HG03442 (cell line): ENCODE measurements at regions not wholly inside any gene's neighbourhood (a gene's known extent, or its start where the extent isn't known, plus 50 kb on each side); places are given as distances from the start of the nearest gene placed in this dataset.
A peak's percentile ranks its signal among the peaks of the same experiment; 100 is the strongest.
"Not testable (repeated sequence)": the region's sequence is repeated elsewhere in the genome, so short reads cannot be mapped to it uniquely, and the experiment has no call there.

Experiments used
- ATAC-seq: cut with Tn5 transposase; IDR thresholded peaks from one replicate; pipeline ENCODE4 v1.9.1; 2021; ENCODE audit warnings: mild to moderate bottlenecking, moderate library complexity; ENCODE audit not compliant: unreplicated experiment

DNA sequence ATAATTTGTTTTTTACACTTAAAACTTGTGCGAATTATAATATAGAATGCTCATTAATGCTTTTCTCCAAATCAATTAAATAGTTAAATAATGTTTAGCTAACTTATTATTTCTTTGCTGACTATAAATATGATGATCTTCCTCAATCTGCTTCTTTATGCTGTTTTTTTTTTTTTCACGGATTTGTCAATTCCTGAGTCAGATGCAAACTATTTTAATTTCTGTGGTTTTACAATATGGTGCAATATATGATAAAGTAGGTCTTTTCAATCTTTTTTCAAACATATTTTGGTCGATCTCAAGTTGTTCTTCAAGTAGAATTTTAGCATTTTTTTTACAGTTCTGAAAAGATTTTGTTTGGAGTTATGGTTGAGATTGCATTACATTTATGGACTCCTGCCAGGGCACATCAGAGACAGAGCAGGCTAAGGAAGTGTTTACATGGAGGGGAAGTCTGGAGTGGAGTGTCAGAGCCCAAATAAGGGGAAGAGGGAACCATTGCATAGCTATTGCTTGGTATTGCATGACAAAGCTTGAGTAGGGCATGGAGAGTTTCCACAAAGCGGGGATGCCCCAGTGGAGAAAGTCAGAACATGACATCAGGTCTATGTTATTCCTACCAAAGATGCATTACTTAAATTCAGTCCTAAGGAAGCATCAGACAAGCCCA lies 204.4 kb downstream of the OTUD1 start:
- ATAC-seq: no peak

DNA sequence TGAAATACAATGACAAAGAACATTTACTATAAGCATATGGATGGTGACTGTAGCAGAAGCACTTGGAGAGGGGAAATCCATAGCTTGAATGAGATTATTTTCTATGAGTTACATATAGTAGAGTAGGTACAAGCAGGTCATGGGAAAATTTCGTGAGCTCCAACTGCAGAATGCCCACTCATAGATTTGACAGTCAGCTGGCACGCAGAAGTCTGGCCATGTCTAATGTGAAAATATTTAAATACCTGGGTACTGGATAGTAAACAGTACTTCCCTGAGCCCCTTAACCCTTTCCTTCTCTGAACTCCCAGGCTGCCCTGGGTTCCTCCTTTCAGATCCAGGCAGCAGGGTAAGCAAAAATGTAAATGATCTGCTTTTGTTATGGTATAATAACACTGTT lies 209.7 kb downstream of the OTUD1 start:
- ATAC-seq: no peak

DNA sequence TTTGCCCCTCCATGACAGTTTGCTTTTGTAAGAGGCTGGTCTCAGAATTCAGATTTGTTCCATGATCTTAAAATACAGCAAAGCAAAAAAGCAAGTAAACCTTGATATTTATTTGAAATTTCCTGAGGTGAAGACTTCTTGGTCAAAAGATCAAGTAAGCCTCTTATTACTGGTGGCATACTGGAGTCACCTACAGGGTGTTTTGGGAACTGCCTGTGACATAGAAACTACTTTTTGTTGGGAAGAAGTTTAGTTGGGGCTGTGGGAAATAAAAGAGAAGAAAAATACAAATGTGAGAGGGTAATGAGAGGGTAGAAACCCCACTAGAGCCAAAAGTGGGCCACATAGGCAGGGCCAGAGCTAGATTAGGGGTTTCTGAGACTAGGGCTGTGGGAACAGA lies 217.9 kb downstream of the OTUD1 start:
- no peak for ATAC-seq

DNA sequence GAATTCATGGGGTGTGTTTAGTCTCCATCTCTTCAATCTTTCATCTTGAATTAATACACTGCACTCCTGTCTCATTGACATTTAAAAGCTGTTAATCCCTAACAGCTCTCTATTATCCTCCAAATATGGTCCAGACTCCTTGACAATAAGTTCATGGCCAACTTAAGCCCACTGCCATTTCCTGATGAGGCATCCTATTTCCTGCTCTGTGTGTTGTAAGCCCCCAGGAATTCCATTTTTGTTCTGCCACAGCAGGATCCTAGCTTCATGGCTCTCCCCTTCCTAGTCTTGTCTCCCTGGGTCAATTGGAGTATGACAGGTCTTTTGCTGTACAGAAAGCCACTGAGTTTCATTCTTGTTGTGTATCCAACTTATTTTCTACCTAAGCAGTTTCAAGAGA lies 218.8 kb downstream of the OTUD1 start:
- ATAC-seq: no peak

DNA sequence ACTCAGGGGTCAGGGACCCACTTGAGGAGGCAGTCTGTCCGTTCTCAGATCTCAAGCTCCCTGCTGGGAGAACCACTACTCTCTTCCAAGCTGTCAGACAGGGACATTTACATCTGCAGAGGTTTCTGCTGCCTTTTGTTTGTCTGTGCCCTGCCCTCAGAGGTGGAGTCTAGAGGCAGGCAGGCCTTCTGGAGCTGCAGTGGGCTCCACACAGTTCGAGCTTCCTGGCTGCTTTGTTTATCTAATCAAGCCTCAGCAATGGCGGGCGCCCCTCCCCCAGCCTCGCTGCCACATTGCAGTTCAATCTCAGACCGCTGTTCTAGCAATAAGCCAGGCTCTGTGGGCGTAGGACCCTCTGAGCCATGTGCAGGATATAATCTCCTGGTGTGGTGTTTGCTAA lies 233.0 kb downstream of the OTUD1 start:
- ATAC-seq: not testable (repeated sequence)

DNA sequence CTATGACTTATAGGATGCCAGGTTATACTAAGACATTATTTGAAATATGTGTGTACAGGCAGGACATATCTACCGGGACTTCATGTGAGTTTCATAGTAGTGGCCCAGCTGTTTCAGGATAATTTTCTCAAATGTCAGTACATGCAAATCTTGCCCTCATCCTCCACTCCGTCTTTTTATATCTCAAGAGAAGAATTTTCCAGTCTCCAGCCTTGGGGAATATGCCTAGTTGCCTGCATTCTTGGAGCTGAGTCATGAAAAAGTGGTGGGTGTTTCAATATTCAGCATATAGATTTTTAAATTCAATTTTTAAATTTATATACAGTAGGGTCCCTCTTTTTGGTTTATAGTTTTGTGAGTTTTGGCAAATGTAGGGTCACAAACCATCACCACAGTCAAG lies 236.7 kb downstream of the OTUD1 start:
- no peak for ATAC-seq

DNA sequence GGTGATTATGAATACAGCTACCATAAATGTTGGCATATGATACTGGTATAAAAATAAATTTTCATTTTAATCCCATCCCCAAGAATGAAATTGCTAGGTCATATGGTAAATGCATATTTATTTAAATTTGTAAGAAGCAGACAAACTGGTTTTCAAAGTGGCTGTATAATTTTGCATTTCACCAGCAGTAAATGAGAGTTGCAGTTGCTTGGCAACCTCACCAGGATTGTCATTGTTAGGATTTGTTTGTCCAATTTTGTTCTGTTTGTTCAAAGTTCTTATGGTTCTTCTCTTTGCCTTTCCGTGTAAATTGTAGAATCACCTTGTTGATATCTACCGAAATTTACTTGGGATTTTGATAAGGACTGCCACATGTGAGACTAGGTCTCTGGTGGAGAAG lies 237.4 kb downstream of the OTUD1 start:
- no peak for ATAC-seq

DNA sequence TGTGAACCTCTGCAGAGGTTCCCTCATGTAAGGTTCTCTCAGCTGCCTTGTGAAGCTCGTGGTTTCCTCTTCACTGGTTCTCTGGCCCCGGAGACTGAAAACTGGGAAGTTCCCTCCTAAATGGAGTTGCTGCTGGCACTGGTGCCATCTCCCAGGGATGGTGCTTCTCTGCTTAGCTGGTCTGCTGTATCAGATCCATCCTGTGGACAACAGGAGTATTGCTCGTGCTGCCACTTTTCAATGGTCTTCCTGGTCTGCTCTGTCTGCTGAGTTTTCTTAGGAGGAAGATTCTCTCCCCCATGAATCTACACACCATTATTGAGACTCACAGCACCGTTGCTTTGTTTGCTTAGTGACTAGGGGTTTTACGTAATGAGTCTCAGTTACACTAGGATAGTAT lies 247.8 kb downstream of the OTUD1 start:
- ATAC-seq: no peak

DNA sequence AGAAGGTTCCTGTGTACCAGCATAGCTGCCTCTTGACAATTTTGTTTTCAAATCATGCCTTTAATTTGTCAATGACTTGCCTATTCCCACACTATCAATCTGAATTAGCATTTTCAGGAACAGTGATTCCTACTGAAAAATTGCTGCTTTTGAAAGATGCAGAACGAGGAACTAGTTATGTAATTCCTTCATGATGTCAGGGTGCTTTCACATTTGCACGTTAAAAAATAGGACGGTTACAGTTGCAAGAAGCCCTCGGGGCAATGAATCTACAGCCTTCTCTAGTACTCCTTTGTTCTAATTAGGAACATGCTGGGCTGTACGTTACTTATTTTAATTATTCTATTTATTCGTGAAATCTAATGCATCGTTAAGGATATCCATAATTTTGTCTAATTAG lies 253.9 kb downstream of the OTUD1 start:
- ATAC-seq: no peak

DNA sequence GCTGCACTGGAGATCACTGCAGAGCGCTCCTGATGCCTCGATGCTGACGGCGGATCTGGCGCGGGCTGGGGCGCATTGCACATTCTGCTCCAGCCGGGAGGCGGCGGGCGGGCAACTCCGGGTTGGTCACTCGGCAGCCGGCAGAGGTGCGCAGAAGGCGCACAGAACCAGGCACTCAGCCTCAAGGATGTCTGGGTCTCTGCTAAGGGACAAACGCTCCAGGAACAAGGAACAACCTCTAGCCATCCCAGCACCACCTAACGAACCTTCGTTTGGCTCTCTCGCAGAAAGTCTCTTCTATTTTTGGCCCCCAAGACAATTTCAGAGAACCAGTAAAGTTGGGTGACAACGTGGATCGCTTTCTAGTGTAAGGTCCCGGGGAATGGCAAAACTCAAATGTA lies 254.6 kb downstream of the OTUD1 start:
- no peak for ATAC-seq

DNA sequence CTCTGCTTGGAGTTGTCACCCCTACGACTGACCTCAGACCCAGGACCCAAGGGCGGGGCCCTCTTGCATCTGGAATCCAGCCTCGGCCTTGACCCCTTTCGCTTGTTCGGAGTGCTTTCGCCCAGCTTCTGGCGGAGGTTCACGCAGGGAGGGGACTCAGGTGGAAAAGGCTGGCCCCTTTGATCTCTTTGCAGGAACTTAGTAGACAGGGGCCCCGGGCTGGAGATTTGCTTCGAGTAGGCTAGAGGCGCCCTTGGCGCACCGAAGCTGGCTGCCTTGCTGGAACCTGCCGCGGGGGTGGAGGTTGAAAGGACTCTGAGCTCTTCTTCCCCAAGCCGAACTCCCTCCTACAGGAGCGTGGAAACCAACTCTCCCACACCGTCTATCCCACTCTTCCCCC lies 255.1 kb downstream of the OTUD1 start:
- no peak for ATAC-seq

DNA sequence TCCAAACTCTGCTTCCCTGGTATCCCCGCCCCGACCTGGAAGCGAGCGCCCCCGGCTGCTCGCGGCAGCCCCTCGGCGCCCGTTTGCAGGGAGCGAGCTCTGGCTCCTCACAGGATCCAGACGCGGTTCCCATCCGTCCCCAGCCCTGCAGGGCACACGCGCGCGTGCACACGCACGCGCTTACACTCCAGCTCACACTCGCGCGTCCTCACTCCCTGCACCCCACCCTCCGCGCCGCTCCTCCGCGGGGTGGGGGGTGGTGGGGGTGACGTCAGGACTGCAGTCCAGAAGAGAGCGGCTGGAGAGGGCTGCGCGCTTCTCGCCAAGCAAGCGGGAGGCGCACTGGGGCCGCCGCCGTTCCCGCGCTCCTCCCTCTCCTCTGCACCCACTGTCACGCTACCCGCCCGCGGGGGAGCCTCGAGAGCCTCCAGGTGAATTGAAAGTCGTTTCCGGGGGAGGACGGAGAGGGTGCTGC lies 255.6 kb downstream of the OTUD1 start:
- ATAC-seq: no peak

DNA sequence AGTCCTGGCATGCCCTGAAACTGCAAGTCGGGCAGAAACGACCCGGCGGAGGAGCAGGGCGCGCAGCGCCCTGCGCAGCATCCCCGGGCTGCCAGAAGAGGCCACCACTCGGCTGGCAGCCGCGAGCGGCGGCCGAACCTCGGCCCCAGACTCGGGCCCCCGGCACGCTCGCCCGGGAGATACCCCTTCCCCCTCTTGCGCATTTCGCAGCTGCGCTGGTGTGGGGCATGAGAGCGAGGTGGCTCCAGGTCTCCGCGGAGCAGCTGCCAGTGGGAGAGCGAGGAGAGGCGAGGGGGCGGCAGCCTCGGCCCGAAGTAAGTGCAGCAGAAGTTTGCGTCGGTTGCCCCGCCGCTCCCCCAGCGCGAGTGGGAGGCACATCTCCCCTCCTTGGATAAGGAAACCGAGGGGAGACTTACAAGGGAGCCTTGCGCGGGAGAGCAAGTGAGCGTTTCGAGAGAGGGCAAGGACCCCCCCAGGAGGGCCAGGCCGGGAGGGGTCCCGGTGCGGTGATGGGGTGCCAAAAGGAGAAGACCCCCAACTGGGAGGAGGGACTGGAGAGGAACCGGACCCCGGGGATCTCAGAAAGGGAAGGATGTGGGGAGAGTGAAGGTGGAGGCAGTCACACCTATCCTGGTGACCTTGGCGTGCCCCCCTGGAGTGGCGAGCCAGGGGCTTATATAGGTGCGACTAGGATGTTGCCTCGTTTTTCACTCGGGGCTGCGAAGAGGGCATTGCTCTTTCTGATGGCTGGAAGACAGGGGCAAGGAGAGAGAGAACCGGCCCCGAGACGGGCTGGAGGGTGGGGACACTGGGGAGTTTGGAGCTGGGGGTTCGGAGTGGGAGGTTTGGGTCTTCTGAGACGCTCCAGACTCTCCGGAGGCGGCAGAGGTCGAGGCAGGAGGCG lies 256.3 kb downstream of the OTUD1 start:
- ATAC-seq: no peak

DNA sequence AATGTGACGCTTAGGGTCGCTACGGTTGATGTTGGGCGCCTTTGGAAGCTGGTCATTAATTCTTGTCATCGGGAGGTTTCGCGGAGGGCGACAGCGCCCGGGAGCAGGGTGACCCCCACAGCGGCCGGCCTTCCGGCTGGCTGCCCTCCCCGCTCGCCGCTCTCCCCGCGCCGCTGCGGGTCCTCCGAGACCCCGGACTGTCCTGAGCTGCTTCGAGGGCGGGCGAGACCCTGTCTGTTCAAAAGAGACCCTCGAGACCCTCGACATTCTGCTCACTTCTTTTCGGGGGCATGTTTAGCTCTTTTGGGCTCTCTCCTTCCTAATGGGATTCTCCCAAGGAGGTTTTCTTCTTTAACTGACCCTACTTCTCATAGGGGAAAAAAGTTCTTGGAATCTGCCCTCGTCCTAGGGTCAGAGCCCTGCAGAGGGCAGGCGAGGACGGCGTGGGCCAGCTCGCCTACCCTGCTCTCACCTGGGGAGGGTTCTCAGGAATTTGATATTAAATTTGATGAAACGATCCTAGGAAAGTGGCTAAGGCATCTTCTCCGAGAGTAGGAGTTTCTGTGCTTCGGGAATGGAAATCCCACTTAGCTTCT lies 257.0 kb downstream of the OTUD1 start:
- ATAC-seq: no peak

DNA sequence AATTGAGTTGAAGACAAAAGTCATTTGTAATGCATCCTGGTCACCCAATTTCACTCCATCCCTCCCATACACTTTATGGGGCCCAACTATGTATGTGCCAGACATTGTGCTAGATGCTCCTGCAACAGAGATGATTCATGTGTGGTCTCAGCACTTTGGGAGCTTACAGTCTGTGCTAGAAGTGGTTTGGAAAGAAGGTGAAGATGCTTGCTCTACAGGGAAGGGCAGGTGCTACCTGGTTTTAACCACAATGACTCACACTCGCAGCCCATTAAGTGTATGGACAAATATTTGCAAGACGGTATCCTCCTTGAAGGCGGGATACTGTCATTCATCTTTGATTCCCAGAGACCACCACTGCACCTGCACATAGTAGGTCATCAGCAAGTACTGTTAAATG lies 257.6 kb downstream of the OTUD1 start:
- ATAC-seq: no peak

DNA sequence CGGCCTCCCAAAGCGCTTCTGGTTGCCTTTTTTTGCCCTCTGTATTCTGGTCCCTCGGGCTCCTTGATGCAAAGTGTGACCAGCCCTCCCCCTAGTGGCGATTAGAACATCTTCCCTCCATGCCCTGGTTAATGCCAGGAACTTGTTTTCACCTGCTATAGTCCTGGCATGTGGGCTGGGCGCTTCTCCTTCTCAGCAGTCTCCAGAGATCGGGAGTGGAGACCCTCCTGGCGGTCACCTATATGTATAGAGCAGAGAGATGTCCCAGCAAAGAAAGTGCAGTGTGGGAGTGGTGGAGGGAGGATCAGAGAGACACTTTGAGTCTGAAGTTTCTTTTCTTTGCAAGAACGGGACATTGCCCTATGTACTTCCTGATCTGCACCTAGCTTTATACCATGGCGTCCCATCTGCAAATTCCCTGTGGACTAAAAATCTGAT lies 264.1 kb downstream of the OTUD1 start:
- ATAC-seq: peak; percentile 98

DNA sequence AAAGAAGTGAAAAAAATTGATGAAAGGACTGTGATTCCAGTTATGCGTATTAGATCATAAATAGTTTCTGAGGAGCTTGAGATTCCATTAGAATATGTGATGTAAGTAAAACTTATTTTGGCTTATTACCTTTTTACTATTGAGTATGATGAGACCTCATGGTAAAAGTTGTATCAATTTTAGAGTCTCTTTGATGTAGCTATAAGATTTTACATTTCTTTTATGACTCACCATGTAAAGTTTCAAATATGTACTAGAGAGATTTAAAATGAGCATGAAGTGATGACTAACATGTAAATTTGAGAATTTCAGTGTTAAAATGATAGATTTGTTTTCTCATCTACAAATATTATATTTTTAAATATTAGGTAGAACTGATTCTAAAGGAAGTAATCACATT lies 276.5 kb downstream of the OTUD1 start:
- no peak for ATAC-seq

DNA sequence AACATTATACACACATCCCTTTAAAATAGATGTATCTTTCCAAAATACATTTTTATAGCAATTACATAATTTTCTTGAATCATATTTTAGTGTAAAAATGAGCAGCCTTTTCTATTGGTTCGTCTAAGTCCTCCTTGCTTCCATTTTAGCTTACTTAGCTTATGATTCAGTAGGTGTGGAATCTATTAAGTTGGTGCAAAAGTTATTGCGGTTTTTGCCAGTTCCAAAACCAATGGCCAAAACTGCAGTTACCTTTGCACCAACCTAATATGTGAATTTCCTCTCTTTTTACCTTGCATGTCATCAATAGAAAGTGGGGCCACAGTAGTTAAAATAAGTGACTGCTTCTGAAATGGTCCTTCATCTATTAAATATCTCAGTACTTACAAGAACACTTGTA lies 279.0 kb downstream of the OTUD1 start:
- ATAC-seq: no peak

DNA sequence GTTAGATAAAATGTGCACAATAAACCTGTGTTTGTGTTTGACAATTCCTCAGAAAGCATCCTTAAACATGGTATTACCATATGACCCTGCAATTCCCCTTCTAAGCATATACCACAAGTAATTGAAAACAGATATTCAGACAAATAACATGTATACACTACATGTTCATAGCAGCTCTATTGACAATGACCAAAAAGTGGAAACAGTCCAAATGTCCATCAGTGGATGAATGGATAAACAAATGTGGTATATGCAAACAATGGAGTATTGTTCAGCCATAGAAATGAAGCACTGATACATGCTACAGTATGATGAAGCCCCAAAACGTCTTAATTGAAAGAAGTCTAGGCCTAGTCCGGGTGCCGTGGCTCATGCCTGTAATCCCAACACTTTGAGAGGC lies 280.1 kb downstream of the OTUD1 start:
- no peak for ATAC-seq

DNA sequence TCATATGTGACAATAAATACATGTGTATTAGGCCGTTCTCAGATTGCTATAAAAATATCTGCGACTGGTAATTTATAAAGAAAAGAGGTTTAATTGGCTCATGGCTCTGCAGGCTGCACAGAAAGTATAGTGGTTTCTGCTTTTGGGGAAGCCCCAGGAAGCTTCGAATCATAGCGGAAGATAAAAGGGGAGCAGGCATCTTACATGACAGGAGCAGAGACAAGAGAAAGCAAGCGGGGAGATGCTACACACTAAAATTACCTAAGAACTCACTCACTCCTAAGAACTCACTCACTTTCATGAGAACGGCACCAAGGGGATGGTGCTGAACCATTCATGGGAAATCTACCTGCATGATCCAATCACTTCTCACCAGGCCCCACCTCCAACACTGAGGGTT lies 284.9 kb downstream of the OTUD1 start:
- ATAC-seq: no peak

DNA sequence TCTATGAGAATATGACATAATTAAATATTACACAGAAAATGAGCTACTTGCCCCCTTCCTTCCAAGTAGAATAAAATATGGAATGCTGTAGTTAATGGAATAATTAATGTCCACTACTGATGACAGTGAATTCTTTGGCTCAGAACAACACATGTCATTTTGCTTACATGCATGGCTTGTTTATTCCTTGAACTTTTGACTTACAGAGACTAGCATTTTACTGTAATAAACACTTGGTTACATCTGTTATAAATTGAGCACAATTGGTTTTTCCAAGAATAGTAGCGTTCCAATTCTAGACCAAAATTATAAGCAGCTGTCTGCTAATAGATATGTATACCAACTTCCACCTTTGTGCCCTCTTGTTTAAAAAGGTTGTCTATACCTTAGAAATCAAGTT lies 286.7 kb downstream of the OTUD1 start:
- no peak for ATAC-seq

DNA sequence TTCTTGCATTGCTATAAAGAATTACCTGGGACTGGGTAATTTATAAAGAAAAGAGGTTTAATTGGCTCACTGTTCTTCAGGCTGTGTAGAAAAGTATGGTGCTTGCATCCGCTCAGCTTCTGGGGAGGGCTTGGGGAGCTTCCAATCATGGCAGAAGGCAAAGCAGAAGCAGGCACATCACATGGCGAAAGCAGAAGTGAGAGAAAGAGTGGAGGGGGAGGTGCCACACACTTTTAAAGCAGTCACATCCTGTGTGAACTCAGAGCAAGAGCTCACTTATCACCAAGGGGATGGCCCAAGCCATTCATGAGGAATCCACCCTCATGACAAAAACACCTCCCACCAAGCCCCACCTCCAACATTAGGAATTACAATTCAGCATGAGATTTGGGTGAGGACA lies 303.5 kb downstream of the OTUD1 start:
- ATAC-seq: peak; percentile 98
